Activated CD8-positive, alpha-beta memory T cell treated with anti-CD3 and anti-CD28 coated beads, Interleukin-2, amount 50 U/mL, for 1 hour (primary cell): ENCODE measurements at regions not wholly inside any gene's neighbourhood (a gene's known extent, or its start where the extent isn't known, plus 50 kb on each side); places are given as distances from the start of the nearest gene placed in this dataset.

Experiments used
- DNase-seq: peaks from one replicate; pipeline ENCODE4 v3.0.0-alpha.2; 2020; ENCODE audit errors: extremely low read depth

- DNase-seq, result no peak
Observed at GRCh38 chr3:31223278-31223677, 309.4 kb upstream of the STT3B start.

- DNase-seq, result no peak
Observed at GRCh38 chr3:31224936-31225335, 307.8 kb upstream of the STT3B start.

- no peak for DNase-seq
Observed at GRCh38 chr3:31225923-31226322, 306.8 kb upstream of the STT3B start.

- no peak for DNase-seq
Observed at GRCh38 chr3:31226346-31226745, 306.4 kb upstream of the STT3B start.

- no peak for DNase-seq
Observed at GRCh38 chr3:31227131-31227562, 305.6 kb upstream of the STT3B start.

GRCh38 chr3:31230425-31231223, 302.1 kb upstream of the STT3B start:
- no peak for DNase-seq

- DNase-seq, result no peak
Observed at GRCh38 chr3:31232055-31233025, 300.4 kb upstream of the STT3B start.

GRCh38 chr3:31234145-31234544, 298.6 kb upstream of the STT3B start:
- no peak for DNase-seq

GRCh38 chr3:31235062-31235700, 297.5 kb upstream of the STT3B start:
- DNase-seq, result no peak

GRCh38 chr3:31237887-31238286, 294.8 kb upstream of the STT3B start:
- DNase-seq, result no peak

GRCh38 chr3:31240013-31240412, 292.7 kb upstream of the STT3B start:
- DNase-seq, result no peak

- no peak for DNase-seq
Observed at GRCh38 chr3:31240466-31240865, 292.3 kb upstream of the STT3B start.

GRCh38 chr3:31240874-31241273, 291.9 kb upstream of the STT3B start:
- DNase-seq, result no peak

- DNase-seq, result no peak
Observed at GRCh38 chr3:31241533-31241932, 291.2 kb upstream of the STT3B start.

GRCh38 chr3:31242026-31242960, 290.4 kb upstream of the STT3B start:
- DNase-seq, result no peak

- no peak for DNase-seq
Observed at GRCh38 chr3:31244929-31245817, 287.6 kb upstream of the STT3B start.

GRCh38 chr3:31246293-31247062, 286.2 kb upstream of the STT3B start:
- no peak for DNase-seq

GRCh38 chr3:31247063-31247447, 285.7 kb upstream of the STT3B start:
- DNase-seq, result no peak

GRCh38 chr3:31247850-31248562, 284.7 kb upstream of the STT3B start:
- no peak for DNase-seq
